Fibroblast of the aortic adventitia (primary cell): ENCODE measurements at regions not wholly inside any gene's neighbourhood (a gene's known extent, or its start where the extent isn't known, plus 50 kb on each side); places are given as distances from the start of the nearest gene placed in this dataset.

Source experiments
- DNase-seq: peaks from one replicate; pipeline ENCODE4 v3.0.0-alpha.2; 2010; ENCODE audit warnings: low read depth
- H3K4me3 ChIP-seq: 2 replicates; pipeline ENCODE4 v1.5.1; 2011; ENCODE audit warnings: low read depth, mild to moderate bottlenecking, control low read depth, low read length, moderate library complexity
- TF ChIP-seq, protein P1 (sequence below): IDR thresholded peaks from 2 replicates; pipeline ENCODE4 v1.5.1; 2011; ENCODE audit warnings: mild to moderate bottlenecking, low read length, control low read depth, inconsistent platforms; ENCODE audit not compliant: insufficient read depth

DNA sequence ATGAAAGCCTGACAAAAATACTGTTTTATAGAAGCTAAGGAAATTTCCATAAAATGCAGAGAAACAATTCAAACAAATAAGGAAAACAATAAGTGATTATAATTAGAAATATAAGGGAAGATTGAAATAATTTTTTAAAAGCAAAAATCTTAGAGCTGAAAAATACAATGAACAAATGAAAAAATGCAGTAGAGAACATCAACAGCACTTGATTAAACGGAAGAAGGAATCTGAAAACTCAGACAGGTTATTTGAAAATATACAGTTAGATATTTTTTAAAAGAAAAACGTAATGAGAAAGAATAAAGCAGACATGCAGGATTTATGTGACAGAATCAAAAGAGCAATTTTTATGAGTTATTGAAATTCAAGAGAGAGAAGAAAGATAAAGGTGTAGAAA, 279.1 kb upstream of the MAGI2 start:
- TF ChIP-seq, protein P1, sequence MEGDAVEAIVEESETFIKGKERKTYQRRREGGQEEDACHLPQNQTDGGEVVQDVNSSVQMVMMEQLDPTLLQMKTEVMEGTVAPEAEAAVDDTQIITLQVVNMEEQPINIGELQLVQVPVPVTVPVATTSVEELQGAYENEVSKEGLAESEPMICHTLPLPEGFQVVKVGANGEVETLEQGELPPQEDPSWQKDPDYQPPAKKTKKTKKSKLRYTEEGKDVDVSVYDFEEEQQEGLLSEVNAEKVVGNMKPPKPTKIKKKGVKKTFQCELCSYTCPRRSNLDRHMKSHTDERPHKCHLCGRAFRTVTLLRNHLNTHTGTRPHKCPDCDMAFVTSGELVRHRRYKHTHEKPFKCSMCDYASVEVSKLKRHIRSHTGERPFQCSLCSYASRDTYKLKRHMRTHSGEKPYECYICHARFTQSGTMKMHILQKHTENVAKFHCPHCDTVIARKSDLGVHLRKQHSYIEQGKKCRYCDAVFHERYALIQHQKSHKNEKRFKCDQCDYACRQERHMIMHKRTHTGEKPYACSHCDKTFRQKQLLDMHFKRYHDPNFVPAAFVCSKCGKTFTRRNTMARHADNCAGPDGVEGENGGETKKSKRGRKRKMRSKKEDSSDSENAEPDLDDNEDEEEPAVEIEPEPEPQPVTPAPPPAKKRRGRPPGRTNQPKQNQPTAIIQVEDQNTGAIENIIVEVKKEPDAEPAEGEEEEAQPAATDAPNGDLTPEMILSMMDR = no peak
- DNase-seq = no peak
- no peak overlapping the region for H3K4me3 ChIP-seq

DNA sequence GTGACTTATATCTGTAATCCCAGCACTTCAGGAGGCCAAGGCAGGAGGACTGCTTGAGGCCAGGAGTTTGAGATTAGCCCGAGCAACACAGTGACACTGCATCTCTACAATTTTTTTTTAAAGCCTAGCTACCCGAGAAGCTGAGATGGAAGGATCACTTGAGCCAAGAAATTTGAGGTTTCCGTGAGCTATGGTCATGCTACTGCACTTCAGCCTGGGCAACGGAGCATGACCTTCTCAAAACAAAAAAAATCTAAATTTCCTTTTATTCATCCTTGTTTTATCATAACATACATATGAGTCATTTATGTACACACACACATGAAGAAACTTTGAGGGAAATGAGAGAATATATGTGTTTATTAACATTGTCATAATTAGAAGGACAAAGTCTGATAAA, 277.5 kb upstream of the MAGI2 start:
- no peak for DNase-seq
- H3K4me3 ChIP-seq = no peak overlapping the region
- TF ChIP-seq, protein P1 = no peak

DNA sequence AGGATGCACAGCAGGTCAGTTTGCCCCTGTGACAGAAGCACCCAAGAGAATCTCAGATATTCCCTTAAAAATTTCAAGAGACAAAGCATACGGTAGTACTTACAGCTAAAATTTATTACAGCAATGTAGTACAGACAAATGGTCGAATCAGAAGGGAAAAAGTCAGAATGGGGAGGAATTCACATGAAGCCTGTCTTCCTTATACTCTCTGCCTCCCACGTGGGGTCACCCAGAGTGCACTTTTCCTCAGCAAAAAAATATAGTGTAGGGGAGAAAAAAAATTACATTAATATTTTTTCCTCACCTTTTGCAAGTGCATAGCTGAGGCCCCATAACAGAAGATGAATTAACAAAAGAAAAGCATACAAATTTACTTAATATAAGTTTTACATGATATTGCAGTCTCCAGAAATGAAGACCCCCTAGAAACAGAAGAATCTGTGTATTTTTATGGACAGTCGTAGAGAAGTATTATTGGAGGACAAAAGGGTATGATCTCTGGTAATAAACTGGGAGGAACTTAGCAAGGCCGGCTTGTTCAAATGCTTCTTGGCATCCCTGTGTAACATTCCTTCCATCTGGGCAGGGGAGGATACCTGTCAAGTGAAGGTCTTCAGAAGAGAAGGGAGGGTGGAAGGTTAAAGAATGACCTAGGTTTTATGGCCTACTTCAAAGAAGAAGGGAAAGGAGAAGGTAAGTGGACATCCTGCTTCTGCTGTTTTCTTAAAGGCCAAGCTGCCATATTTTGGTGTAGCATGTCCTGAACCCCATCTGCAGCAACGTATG, 270.6 kb upstream of the MAGI2 start:
- TF ChIP-seq, protein P1 = no peak
- H3K4me3 ChIP-seq = no peak overlapping the region
- DNase-seq = no peak

DNA sequence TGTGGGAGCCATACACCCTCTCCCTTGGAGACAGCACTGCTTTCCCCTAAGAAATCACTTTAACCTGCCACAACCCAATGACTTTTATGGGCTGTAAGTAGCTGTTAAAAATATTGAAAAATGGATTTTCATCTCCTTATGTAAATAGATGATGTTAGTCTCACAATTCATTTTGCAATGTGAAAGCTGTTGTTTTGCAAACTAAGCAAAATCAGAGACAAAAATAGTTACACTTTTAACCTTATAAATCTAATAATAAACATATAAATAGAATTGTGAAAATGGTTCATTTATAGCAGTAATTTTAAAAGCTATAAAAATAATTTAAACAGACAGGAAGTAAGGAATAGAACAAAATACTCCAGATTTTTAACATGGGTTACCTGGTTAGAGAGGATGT, 268.8 kb upstream of the MAGI2 start:
- TF ChIP-seq, protein P1 = no peak
- H3K4me3 ChIP-seq = no peak overlapping the region
- no peak for DNase-seq

DNA sequence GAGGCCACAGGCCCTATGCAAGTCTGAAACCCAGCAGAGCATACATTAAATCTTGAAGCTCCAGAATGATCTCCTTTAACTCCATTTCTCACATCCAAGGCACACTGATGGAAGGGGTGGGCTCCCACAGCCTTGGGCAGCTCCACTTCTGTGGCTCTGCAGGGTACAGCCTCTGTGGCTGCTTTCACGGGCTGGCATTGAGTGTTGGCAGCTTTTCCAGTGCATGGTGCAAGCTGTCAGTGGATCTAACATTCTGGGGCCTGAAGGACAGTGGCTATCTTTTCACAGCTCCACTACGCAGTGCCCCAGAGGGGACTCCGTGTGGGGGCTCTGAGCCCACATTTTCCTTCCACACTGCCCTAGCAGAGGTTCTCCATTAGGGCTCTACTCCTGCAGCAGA, 265.7 kb upstream of the MAGI2 start:
- TF ChIP-seq, protein P1 = no peak

DNA sequence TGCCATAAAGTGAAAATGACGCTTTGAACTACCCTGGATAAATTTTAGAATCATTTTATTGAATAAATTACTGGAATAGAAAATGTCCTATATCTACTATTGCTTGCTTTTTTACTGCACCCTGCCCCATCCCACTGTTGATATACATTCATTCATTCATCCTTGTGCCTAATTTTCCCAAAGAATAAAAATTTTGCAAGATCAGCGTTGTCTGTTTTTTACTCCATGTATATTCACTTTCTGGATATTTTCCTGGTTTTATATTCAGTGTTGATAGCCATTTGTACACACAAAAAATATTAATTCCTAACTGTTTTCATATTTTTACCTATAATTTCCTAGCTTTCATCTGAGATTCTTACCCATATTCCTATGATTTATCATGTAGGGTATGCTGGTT, 262.9 kb upstream of the MAGI2 start:
- no peak overlapping the region for H3K4me3 ChIP-seq
- TF ChIP-seq, protein P1 = no peak
- DNase-seq = no peak

More for the DNA sequence above, 265.7 kb upstream of the MAGI2 start:
- no peak for DNase-seq
- H3K4me3 ChIP-seq = no peak overlapping the region

DNA sequence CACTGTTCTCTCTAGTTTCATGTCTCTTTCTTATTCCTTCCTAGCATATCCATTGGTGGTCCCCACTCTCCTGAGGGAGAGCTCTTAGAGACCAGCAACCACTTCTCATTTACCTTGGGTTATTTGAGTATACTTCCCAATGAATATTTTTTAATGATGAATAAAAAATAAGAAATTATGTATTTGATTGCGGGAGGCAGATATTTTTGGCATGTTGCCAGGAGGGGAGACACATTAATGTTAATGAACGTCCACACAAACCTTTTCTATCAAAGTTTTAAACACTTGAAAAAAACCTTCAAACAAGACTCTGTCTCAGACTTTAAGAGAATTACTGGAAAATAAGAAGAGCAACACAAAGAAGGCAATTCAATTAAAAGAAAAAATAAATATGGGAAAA, 260.6 kb upstream of the MAGI2 start:
- TF ChIP-seq, protein P1 = no peak
- peak; percentile 4 for DNase-seq

More for the DNA sequence above, 260.6 kb upstream of the MAGI2 start:
- H3K4me3 ChIP-seq = no peak overlapping the region
